HK-2 (cell line): ENCODE measurements at regions not wholly inside any gene's neighbourhood (a gene's known extent, or its start where the extent isn't known, plus 50 kb on each side); places are given as distances from the start of the nearest gene placed in this dataset.
A peak's percentile ranks its signal among the peaks of the same experiment; 100 is the strongest.

Experiments used
- DNase-seq: peaks from one replicate; pipeline ENCODE4 v3.0.0-alpha.2; 2018; ENCODE audit not compliant: unreplicated experiment

- DNase-seq = no peak
Observed at GRCh38 chr20:39421571-39422105, 459.5 kb downstream of the DHX35 start.

- no peak for DNase-seq
Observed at GRCh38 chr20:39412091-39412490, 449.9 kb downstream of the DHX35 start.

GRCh38 chr20:39399463-39399862 lies 437.3 kb downstream of the DHX35 start:
- no peak for DNase-seq

GRCh38 chr20:39398656-39399055 lies 436.5 kb downstream of the DHX35 start:
- no peak for DNase-seq

GRCh38 chr20:39397646-39398045 lies 435.5 kb downstream of the DHX35 start:
- no peak for DNase-seq

- no peak for DNase-seq
Observed at GRCh38 chr20:39395478-39396291, 433.5 kb downstream of the DHX35 start.

GRCh38 chr20:39394461-39394860 lies 432.3 kb downstream of the DHX35 start:
- DNase-seq = no peak

- DNase-seq = no peak
Observed at GRCh38 chr20:39390186-39390585, 428.0 kb downstream of the DHX35 start.

- DNase-seq = no peak
Observed at GRCh38 chr20:39381595-39381994, 419.5 kb downstream of the DHX35 start.

GRCh38 chr20:39378776-39379175 lies 416.6 kb downstream of the DHX35 start:
- DNase-seq = no peak

GRCh38 chr20:39376788-39377187 lies 414.6 kb downstream of the DHX35 start:
- DNase-seq = no peak

GRCh38 chr20:39364320-39364719 lies 402.2 kb downstream of the DHX35 start:
- DNase-seq = no peak

GRCh38 chr20:39359981-39360620 lies 398.0 kb downstream of the DHX35 start:
- DNase-seq = no peak

GRCh38 chr20:39358052-39358451 lies 395.9 kb downstream of the DHX35 start:
- DNase-seq = no peak

- no peak for DNase-seq
Observed at GRCh38 chr20:39356908-39357307, 394.8 kb downstream of the DHX35 start.

- no peak for DNase-seq
Observed at GRCh38 chr20:39349240-39349639, 387.1 kb downstream of the DHX35 start.

- DNase-seq = no peak
Observed at GRCh38 chr20:39347626-39348025, 385.5 kb downstream of the DHX35 start.

- DNase-seq = no peak
Observed at GRCh38 chr20:39342463-39342862, 380.3 kb downstream of the DHX35 start.

GRCh38 chr20:39338469-39339376 lies 376.6 kb downstream of the DHX35 start:
- peak; percentile 3 for DNase-seq

- no peak for DNase-seq
Observed at GRCh38 chr20:39333211-39333610, 371.1 kb downstream of the DHX35 start.

- no peak for DNase-seq
Observed at GRCh38 chr20:39328347-39328746, 366.2 kb downstream of the DHX35 start.

GRCh38 chr20:39326050-39326449 lies 363.9 kb downstream of the DHX35 start:
- DNase-seq = no peak
